ENCODE measurements at regions not wholly inside any gene's neighbourhood (a gene's known extent, or its start where the extent isn't known, plus 50 kb on each side); places are given as distances from the start of the nearest gene placed in this dataset.

- H3K27me3 ChIP-seq (ENCODE audit: control insufficient read depth, low read length) = no peaks in the 10 kb centered on the region
- H4K20me1 ChIP-seq (ENCODE audit: control insufficient read depth, insufficient read depth, low read depth, low read length) = no peaks in the 10 kb centered on the region
- H3K9me2 ChIP-seq (replicated peaks; ENCODE audit: control insufficient read depth, low read length) = no peaks in the 10 kb centered on the region
- TF ChIP-seq EZH2phosphoT487 (IDR thresholded peaks at IDR 0.05; ENCODE audit: borderline replicate concordance, low read length) = no peak
- TF ChIP-seq CTCF (IDR thresholded peaks at IDR 0.05; ENCODE audit: low read depth, low read length, poor library complexity, severe bottlenecking) = no peak
- H3K4me1 ChIP-seq (ENCODE audit: control insufficient read depth, low read length) = no peaks in the 10 kb centered on the region
- no peaks in the 10 kb centered on the region for H3K79me2 ChIP-seq (ENCODE audit: control insufficient read depth, low read length)
- no peak overlapping the region for H3K4me3 ChIP-seq (ENCODE audit: low read length)
- H3K4me2 ChIP-seq (ENCODE audit: low read length) = no peak overlapping the region
- no peaks in the 10 kb centered on the region for H3F3A ChIP-seq (ENCODE audit: control insufficient read depth, insufficient read depth)
- H3K36me3 ChIP-seq (ENCODE audit: control insufficient read depth, low read length) = no peaks in the 10 kb centered on the region
- no peak overlapping the region for H3K27ac ChIP-seq (ENCODE audit: low read depth, low read length)
- no peaks in the 10 kb centered on the region for H3K9me3 ChIP-seq (ENCODE audit: control insufficient read depth, insufficient read depth, low read length)
Measured at GRCh38 chr18:77373730-77374445, 124.2 kb downstream of the GALR1 start.

DNA sequence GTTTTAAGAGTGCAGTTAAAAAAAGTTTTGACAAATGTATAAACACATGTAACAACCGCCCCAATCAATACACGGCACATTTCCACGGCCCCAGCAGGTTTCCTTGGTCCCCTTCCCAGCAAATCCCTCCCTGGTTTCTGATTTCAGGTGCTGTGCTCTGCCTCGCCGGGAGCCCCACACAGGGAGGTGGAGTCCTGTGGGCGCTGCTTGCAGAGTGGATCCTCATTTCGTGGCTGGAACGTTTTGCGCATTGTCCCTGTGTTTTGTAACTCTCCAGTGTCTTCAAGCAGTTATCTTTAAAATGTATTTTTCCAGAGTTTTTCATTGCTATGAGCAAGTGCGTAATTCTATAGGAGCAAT, 124.8 kb downstream of the GALR1 start:
- no peaks in the 10 kb centered on the region for H3K9me3 ChIP-seq (ENCODE audit: control insufficient read depth, insufficient read depth, low read length)
- no peak overlapping the region for H3K27ac ChIP-seq (ENCODE audit: low read depth, low read length)
- H3K4me1 ChIP-seq (ENCODE audit: control insufficient read depth, low read length) = no peaks in the 10 kb centered on the region
- H3F3A ChIP-seq (ENCODE audit: control insufficient read depth, insufficient read depth) = no peaks in the 10 kb centered on the region
- H3K4me3 ChIP-seq (ENCODE audit: low read length) = no peak overlapping the region
- H3K36me3 ChIP-seq (ENCODE audit: control insufficient read depth, low read length) = no peaks in the 10 kb centered on the region
- no peaks in the 10 kb centered on the region for H3K79me2 ChIP-seq (ENCODE audit: control insufficient read depth, low read length)
- TF ChIP-seq EZH2phosphoT487 (IDR thresholded peaks at IDR 0.05; ENCODE audit: borderline replicate concordance, low read length) = no peak
- no peak for TF ChIP-seq CTCF (IDR thresholded peaks at IDR 0.05; ENCODE audit: low read depth, low read length, poor library complexity, severe bottlenecking)
- no peaks in the 10 kb centered on the region for H3K27me3 ChIP-seq (ENCODE audit: control insufficient read depth, low read length)
- H3K9me2 ChIP-seq (replicated peaks; ENCODE audit: control insufficient read depth, low read length) = no peaks in the 10 kb centered on the region
- H3K4me2 ChIP-seq (ENCODE audit: low read length) = no peak overlapping the region
- H4K20me1 ChIP-seq (ENCODE audit: control insufficient read depth, insufficient read depth, low read depth, low read length) = no peaks in the 10 kb centered on the region

DNA sequence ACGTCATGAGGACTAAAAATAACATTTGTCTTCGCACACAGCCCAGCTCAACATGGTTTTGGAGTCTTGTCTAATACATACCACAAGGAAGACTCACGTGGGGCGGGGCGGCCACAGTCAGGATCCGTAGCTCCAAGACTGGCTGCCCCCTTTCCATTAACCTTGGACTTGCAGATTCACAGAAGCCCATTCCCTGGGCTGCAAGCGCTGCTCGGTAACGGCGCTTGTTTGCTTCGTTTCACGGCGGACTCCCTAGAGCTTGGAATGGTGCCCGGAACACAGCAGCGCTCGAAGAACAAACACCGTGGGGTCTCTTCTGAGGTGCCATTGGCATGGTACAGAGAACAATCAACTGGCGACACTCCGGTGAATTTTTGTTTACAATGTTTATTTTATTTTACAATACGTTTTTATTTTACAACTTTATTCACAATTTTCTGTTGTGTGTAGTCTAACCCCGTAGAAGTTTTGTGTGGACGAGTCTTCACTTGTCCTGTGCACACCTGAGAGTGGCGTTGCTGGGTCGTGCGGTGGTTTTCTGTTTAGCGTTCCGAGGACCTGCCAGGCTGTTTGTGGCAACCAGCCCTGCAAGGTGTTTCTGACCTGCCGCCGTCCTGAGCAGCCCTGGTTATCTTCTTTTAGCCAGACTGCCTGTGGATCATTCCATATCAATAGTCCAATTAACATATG, 126.5 kb downstream of the GALR1 start:
- Histone ChIP-seq H3K27me3 (ENCODE audit: control insufficient read depth, low read length) (no peaks in the 10 kb centered on the region), H3K4me2 (ENCODE audit: low read length) (no peak overlapping the region), H3K79me2 (ENCODE audit: control insufficient read depth, low read length) (no peaks in the 10 kb centered on the region), H4K20me1 (ENCODE audit: control insufficient read depth, insufficient read depth, low read depth, low read length) (no peaks in the 10 kb centered on the region), H3K9me3 (ENCODE audit: control insufficient read depth, insufficient read depth, low read length) (no peaks in the 10 kb centered on the region), H3F3A (ENCODE audit: control insufficient read depth, insufficient read depth) (no peaks in the 10 kb centered on the region), H3K36me3 (ENCODE audit: control insufficient read depth, low read length) (no peaks in the 10 kb centered on the region), H3K9me2 (replicated peaks; ENCODE audit: control insufficient read depth, low read length) (no peaks in the 10 kb centered on the region), H3K4me3 (ENCODE audit: low read length) (no peak overlapping the region), H3K4me1 (ENCODE audit: control insufficient read depth, low read length) (no peaks in the 10 kb centered on the region), H3K27ac (ENCODE audit: low read depth, low read length) (no peak overlapping the region)
- no peak for TF ChIP-seq CTCF (IDR thresholded peaks at IDR 0.05; ENCODE audit: low read depth, low read length, poor library complexity, severe bottlenecking)
- TF ChIP-seq EZH2phosphoT487 (IDR thresholded peaks at IDR 0.05; ENCODE audit: borderline replicate concordance, low read length) = no peak
